H1 (cell line): ENCODE measurements at regions not wholly inside any gene's neighbourhood (a gene's known extent, or its start where the extent isn't known, plus 50 kb on each side); places are given as distances from the start of the nearest gene placed in this dataset.

Source experiments
- CTCF ChIP-seq, 3 experiments: IDR thresholded peaks; 1 replicate in 2 of 3; 2 replicates in 1 of 3; pipeline versions ENCODE4 v1.5.1 to v1.6.1; 2011; ENCODE audit warnings: low read length in 3 of 3, mild to moderate bottlenecking in 3 of 3, inconsistent platforms in 2 of 3, low read depth in 1 of 3, moderate library complexity in 1 of 3; ENCODE audit not compliant: insufficient read depth in 1 of 3; ENCODE audit errors: control extremely low read depth in 1 of 3
- EGR1 ChIP-seq: IDR thresholded peaks from 2 replicates; pipeline ENCODE4 v1.6.1; 2011; ENCODE audit warnings: low read depth, low read length, borderline replicate concordance
- EZH2 ChIP-seq: fragments of 200-600 bp; sonication (generic); IDR thresholded peaks from 2 replicates; pipeline ENCODE4 v1.7.1; 2012; ENCODE audit warnings: low read depth, mild to moderate bottlenecking, moderate library complexity, low read length, inconsistent platforms; ENCODE audit not compliant: severe bottlenecking
- FOSL1 ChIP-seq: IDR thresholded peaks from 2 replicates; pipeline ENCODE4 v1.6.1; 2011; ENCODE audit warnings: mild to moderate bottlenecking, low read depth, low read length, moderate library complexity; ENCODE audit not compliant: insufficient read depth
- GABPA ChIP-seq: IDR thresholded peaks from 2 replicates; pipeline ENCODE4 v1.6.1; 2011; ENCODE audit warnings: mild to moderate bottlenecking, low read length, moderate library complexity, borderline replicate concordance; ENCODE audit not compliant: insufficient read depth
- RXRA ChIP-seq: IDR thresholded peaks from 2 replicates; pipeline ENCODE4 v1.6.1; 2011; ENCODE audit warnings: low read depth, mild to moderate bottlenecking, low read length, moderate library complexity; ENCODE audit not compliant: insufficient read depth
- SIN3A ChIP-seq, 2 experiments: IDR thresholded peaks in 1 of 2; conservative IDR thresholded peaks in 1 of 2; 2 replicates each; pipeline ENCODE4 v1.6.1; 2011 to 2012; ENCODE audit warnings: low read length in 2 of 2, improper control_type of control experiment in 1 of 2, low read depth in 1 of 2, mild to moderate bottlenecking in 1 of 2
- SP1 ChIP-seq: IDR thresholded peaks from 2 replicates; pipeline ENCODE4 v1.6.1; 2011; ENCODE audit warnings: low read depth, low read length
- TAF1 ChIP-seq: IDR thresholded peaks from 2 replicates; pipeline ENCODE4 v1.6.1; 2011; ENCODE audit warnings: mild to moderate bottlenecking, low read depth, low read length
- TBP ChIP-seq: IDR thresholded peaks from 2 replicates; pipeline ENCODE4 v1.6.1; 2011; ENCODE audit warnings: low read depth, low read length, improper control_type of control experiment
- YY1 ChIP-seq: IDR thresholded peaks from 2 replicates; pipeline ENCODE4 v1.6.1; 2011; ENCODE audit warnings: low read depth, mild to moderate bottlenecking, low read length

- TF ChIP-seq CTCF (IDR thresholded peaks at IDR 0.05; ENCODE audit: control extremely low read depth in 1 of 3, insufficient read depth in 1 of 3, low read depth in 1 of 3, low read length in 3 of 3) (no peak), YY1 (no peak), RXRA (no peak), SIN3A (conservative IDR thresholded peaks at IDR 0.05 in 1 of 2, IDR thresholded peaks at IDR 0.05 in 1 of 2; ENCODE audit: low read depth in 1 of 2, low read length in 2 of 2) (no peak), GABPA (no peak), EGR1 (no peak), TBP (no peak), TAF1 (no peak), EZH2 (no peak), SP1 (no peak), FOSL1 (no peak)
These were observed 61.4 kb upstream of the KIRREL3 start for GRCh38 chr11:127061947-127062346.
